AG04450 (cell line): ENCODE measurements at regions not wholly inside any gene's neighbourhood (a gene's known extent, or its start where the extent isn't known, plus 50 kb on each side); places are given as distances from the start of the nearest gene placed in this dataset.

ENCODE experiments used
- CTCF ChIA-PET: fragments of 300-600, 350-600 bp; formaldehyde crosslinking; extraction: SDS; loops from one replicate; lab custom pipeline; 2022; ENCODE audit warnings: antibody characterized with exemption, inconsistent platforms; lab: Charles Lee
- POLR2A ChIA-PET: fragments of 350-600 bp; formaldehyde crosslinking; extraction: SDS; loops from one replicate; lab custom pipeline; 2021; ENCODE audit warnings: antibody characterized with exemption, inconsistent platforms; lab: Yijun Ruan, JAX
- DNase-seq: peaks from one replicate; pipeline ENCODE4 v3.0.0-alpha.2; 2011; ENCODE audit warnings: low read depth, low spot score
- H3K27ac ChIP-seq: one replicate; pipeline ENCODE4 v1.5.1; 2012; ENCODE audit warnings: low read depth, low read length, control low read depth
- H3K27me3 ChIP-seq: one replicate; pipeline ENCODE4 v1.6.0; 2012; ENCODE audit warnings: low read length; ENCODE audit not compliant: control insufficient read depth, insufficient read depth
- H3K4me3 ChIP-seq: 2 replicates; pipeline ENCODE4 v1.5.1; 2011; ENCODE audit warnings: mild to moderate bottlenecking, low read depth, low read length, control low read depth
- H3K9me3 ChIP-seq: 2 replicates; pipeline ENCODE4 v1.5.1; 2012; ENCODE audit warnings: low read length; ENCODE audit not compliant: control insufficient read depth, insufficient read depth
- TF ChIP-seq, protein P1 (sequence below): IDR thresholded peaks from 2 replicates; pipeline ENCODE4 v1.5.1; 2011; ENCODE audit warnings: low read depth, low read length, control low read depth, inconsistent platforms

DNA sequence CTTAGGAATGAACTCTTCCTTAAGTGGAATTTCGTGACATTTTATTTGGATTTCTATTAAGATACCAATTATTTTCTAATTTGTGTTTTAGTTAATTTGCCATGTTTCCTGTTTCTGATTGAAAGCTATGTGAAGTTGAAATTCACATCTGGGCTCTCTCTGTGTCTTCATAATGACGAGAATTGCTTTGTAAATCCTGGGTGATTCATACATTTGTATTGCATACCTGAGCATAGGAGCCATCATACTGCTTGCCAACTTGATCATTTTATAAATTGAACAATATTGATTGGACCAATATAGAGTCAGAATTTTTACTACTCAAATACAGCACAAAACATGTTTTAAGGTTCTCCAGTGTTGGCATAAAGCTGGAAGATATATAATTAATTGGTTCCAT lies 817.9 kb downstream of the BRINP3 start:
- ChIA-PET POLR2A (no interaction called here), CTCF (no interaction called here)
- TF ChIP-seq, protein P1, sequence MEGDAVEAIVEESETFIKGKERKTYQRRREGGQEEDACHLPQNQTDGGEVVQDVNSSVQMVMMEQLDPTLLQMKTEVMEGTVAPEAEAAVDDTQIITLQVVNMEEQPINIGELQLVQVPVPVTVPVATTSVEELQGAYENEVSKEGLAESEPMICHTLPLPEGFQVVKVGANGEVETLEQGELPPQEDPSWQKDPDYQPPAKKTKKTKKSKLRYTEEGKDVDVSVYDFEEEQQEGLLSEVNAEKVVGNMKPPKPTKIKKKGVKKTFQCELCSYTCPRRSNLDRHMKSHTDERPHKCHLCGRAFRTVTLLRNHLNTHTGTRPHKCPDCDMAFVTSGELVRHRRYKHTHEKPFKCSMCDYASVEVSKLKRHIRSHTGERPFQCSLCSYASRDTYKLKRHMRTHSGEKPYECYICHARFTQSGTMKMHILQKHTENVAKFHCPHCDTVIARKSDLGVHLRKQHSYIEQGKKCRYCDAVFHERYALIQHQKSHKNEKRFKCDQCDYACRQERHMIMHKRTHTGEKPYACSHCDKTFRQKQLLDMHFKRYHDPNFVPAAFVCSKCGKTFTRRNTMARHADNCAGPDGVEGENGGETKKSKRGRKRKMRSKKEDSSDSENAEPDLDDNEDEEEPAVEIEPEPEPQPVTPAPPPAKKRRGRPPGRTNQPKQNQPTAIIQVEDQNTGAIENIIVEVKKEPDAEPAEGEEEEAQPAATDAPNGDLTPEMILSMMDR: no peak
- no peak for DNase-seq
- Histone ChIP-seq H3K9me3 (no peaks in the 10 kb centered on the region), H3K27ac (no peak overlapping the region), H3K4me3 (no peak overlapping the region), H3K27me3 (no peaks in the 10 kb centered on the region)

DNA sequence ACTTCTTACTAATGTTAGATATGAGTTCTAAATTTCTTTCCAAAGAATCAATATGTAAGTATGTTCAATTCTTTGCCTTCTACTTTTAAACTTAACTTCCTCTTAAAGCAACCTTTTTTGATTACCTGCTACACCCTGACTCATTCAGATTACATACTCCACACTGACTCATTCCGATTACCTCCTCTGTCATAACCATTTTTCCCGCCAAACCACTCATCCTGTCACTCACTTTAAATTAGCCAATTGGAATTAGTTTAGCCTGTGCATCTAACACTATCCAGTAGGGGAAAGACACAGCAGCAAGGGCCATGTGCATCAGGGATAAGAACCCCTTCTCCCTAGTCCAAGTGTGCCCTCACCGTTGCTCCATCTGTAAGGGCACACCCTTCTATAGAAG lies 815.5 kb downstream of the BRINP3 start:
- Histone ChIP-seq H3K4me3 (no peak overlapping the region), H3K27me3 (no peaks in the 10 kb centered on the region), H3K27ac (no peak overlapping the region), H3K9me3 (no peaks in the 10 kb centered on the region)
- ChIA-PET CTCF (no interaction called here), POLR2A (no interaction called here)
- TF ChIP-seq, protein P1: no peak
- no peak for DNase-seq

DNA sequence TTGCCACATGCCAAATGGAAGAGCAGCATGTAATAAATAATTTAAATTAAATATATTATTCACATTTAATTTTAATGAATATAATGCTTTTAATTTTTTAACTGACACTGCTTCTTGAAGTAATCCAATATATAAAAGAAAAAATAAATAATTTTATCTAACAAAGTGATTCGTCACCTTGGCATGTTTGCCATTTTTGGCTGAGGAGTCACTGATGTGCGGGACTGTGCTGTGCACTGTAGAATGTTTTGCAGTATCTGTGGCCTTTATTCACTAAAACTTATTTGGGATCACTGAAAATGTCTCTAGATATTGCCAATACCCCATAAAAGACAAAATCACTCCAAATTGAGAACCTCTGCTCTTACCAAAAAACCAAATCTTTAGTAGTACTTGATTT lies 807.8 kb downstream of the BRINP3 start:
- DNase-seq: no peak
- POLR2A ChIA-PET: no interaction called here

DNA sequence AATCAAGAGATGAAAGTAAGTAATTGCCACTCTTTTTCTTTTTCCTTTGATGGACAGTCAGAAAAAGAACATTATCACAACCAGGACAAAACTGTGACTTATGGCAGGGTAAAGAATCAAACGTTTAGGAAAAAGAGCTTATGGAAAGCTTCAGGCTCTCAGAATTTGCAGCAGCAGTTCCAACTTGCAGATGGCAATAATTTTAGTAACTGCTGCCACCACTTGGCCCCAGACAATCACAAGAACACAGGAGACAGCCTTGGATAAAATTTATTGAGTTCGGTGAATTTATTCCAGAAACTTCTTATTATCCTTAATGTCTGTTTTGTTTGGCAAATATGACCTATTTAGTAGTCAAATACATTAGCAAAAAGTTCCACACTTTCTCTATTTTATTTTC lies 804.4 kb downstream of the BRINP3 start:
- H3K9me3 ChIP-seq: no peaks in the 10 kb centered on the region
- ChIA-PET CTCF (no interaction called here), POLR2A (no interaction called here)
- no peak for DNase-seq
- H3K27ac ChIP-seq: no peak overlapping the region
- no peaks in the 10 kb centered on the region for H3K27me3 ChIP-seq
- TF ChIP-seq, protein P1: no peak
- H3K4me3 ChIP-seq: no peak overlapping the region

More for the DNA sequence above, 807.8 kb downstream of the BRINP3 start:
- H3K27ac ChIP-seq: no peak overlapping the region
- H3K9me3 ChIP-seq: no peaks in the 10 kb centered on the region
- no peaks in the 10 kb centered on the region for H3K27me3 ChIP-seq
- H3K4me3 ChIP-seq: no peak overlapping the region
- TF ChIP-seq, protein P1: no peak
- CTCF ChIA-PET: no interaction called here

DNA sequence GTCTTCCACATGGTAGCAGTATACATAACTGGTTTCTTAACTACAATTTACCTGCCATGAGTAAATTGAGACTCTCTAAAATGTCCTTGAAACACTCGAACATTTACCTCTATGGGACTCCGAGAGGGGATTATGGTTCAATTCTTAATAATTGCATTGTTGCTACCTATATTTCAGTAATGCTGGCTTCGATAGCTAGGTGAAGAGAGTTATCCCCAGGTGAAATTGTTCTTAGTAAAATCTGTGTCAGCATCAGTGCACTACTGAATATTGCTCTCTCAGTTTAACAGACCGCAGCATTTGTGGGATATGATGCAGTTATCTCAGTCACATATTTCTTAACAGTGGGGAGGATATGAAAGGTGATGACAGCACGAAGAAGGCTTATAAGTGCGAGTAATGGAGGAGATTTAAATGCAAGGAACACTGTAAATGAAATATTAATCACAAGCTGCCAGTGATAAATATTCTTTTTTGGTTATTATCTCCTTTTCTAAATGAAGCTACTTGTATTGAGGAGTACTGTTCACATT lies 801.9 kb downstream of the BRINP3 start:
- TF ChIP-seq, protein P1: no peak
- CTCF ChIA-PET: no interaction called here
- Histone ChIP-seq H3K27ac (no peak overlapping the region), H3K9me3 (no peaks in the 10 kb centered on the region), H3K27me3 (no peaks in the 10 kb centered on the region), H3K4me3 (no peak overlapping the region)
- POLR2A ChIA-PET: no interaction called here
- DNase-seq: no peak
